ENCODE measurements at regions not wholly inside any gene's neighbourhood (a gene's known extent, or its start where the extent isn't known, plus 50 kb on each side); places are given as distances from the start of the nearest gene placed in this dataset.

GRCh38 chr1:193588311-193589082 is 402.1 kb upstream of the B3GALT2 start:
- peak; percentile 26 for DNase-seq

GRCh38 chr1:193584731-193585239 is 398.4 kb upstream of the B3GALT2 start:
- no peak for DNase-seq

GRCh38 chr1:193581341-193581740 is 394.9 kb upstream of the B3GALT2 start:
- DNase-seq, result no peak

- DNase-seq, result no peak
Observed at GRCh38 chr1:193580419-193580818, 394.0 kb upstream of the B3GALT2 start.

- DNase-seq, result no peak
Observed at GRCh38 chr1:193579323-193579722, 392.9 kb upstream of the B3GALT2 start.

- DNase-seq, result no peak
Observed at GRCh38 chr1:193574913-193575312, 388.5 kb upstream of the B3GALT2 start.

GRCh38 chr1:193569983-193570269 is 383.5 kb upstream of the B3GALT2 start:
- no peak for DNase-seq

GRCh38 chr1:193569096-193569982 is 382.9 kb upstream of the B3GALT2 start:
- peak; percentile 94 for DNase-seq

- no peak for DNase-seq
Observed at GRCh38 chr1:193568512-193568911, 382.1 kb upstream of the B3GALT2 start.

- no peak for DNase-seq
Observed at GRCh38 chr1:193567937-193568336, 381.5 kb upstream of the B3GALT2 start.

GRCh38 chr1:193566735-193567134 is 380.3 kb upstream of the B3GALT2 start:
- DNase-seq, result no peak

- DNase-seq, result no peak
Observed at GRCh38 chr1:193565971-193566577, 379.7 kb upstream of the B3GALT2 start.

GRCh38 chr1:193562121-193562520 is 375.7 kb upstream of the B3GALT2 start:
- DNase-seq, result no peak

- DNase-seq, result peak; percentile 71
Observed at GRCh38 chr1:193558491-193559028, 372.1 kb upstream of the B3GALT2 start.

- no peak for DNase-seq
Observed at GRCh38 chr1:193555662-193556441, 369.4 kb upstream of the B3GALT2 start.

- no peak for DNase-seq
Observed at GRCh38 chr1:193553564-193553963, 367.2 kb upstream of the B3GALT2 start.

- DNase-seq, result no peak
Observed at GRCh38 chr1:193552274-193552673, 365.9 kb upstream of the B3GALT2 start.

GRCh38 chr1:193549081-193549480 is 362.7 kb upstream of the B3GALT2 start:
- DNase-seq, result no peak

GRCh38 chr1:193545171-193545570 is 358.8 kb upstream of the B3GALT2 start:
- no peak for DNase-seq

GRCh38 chr1:193543259-193543658 is 356.8 kb upstream of the B3GALT2 start:
- DNase-seq, result peak; percentile 29

- DNase-seq, result no peak
Observed at GRCh38 chr1:193542690-193543089, 356.3 kb upstream of the B3GALT2 start.

GRCh38 chr1:193540511-193540910 is 354.1 kb upstream of the B3GALT2 start:
- DNase-seq, result no peak

Measured in fibroblast of skin of back (primary cell).